ENCODE measurements at regions not wholly inside any gene's neighbourhood (a gene's known extent, or its start where the extent isn't known, plus 50 kb on each side); places are given as distances from the start of the nearest gene placed in this dataset.
A peak's percentile ranks its signal among the peaks of the same experiment; 100 is the strongest.
"Not testable (repeated sequence)": the region's sequence is repeated elsewhere in the genome, so short reads cannot be mapped to it uniquely, and the experiment has no call there.

- no peak for DNase-seq
These were observed 282.5 kb upstream of the RASGEF1B start for GRCh38 chr4:81754169-81754568.

GRCh38 chr4:81751531-81752289, 280.0 kb upstream of the RASGEF1B start:
- DNase-seq, result no peak

- DNase-seq, result no peak
These were observed 275.7 kb upstream of the RASGEF1B start for GRCh38 chr4:81747242-81747930.

GRCh38 chr4:81746773-81747172, 275.1 kb upstream of the RASGEF1B start:
- DNase-seq, result no peak

GRCh38 chr4:81746071-81746470, 274.4 kb upstream of the RASGEF1B start:
- DNase-seq, result no peak

GRCh38 chr4:81745050-81745449, 273.3 kb upstream of the RASGEF1B start:
- no peak for DNase-seq

GRCh38 chr4:81743731-81744435, 272.2 kb upstream of the RASGEF1B start:
- DNase-seq, result no peak

- no peak for DNase-seq
These were observed 268.8 kb upstream of the RASGEF1B start for GRCh38 chr4:81740487-81740886.

- no peak for DNase-seq
These were observed 267.2 kb upstream of the RASGEF1B start for GRCh38 chr4:81738891-81739290.

- DNase-seq, result no peak
These were observed 266.3 kb upstream of the RASGEF1B start for GRCh38 chr4:81737865-81738559.

GRCh38 chr4:81736324-81736723, 264.6 kb upstream of the RASGEF1B start:
- DNase-seq, result no peak

- DNase-seq, result no peak
These were observed 261.3 kb upstream of the RASGEF1B start for GRCh38 chr4:81732980-81733379.

GRCh38 chr4:81724925-81725329, 253.2 kb upstream of the RASGEF1B start:
- peak; percentile 67 for DNase-seq

GRCh38 chr4:81723927-81724587, 252.3 kb upstream of the RASGEF1B start:
- DNase-seq, result no peak

- no peak for DNase-seq
These were observed 251.5 kb upstream of the RASGEF1B start for GRCh38 chr4:81723019-81723884.

- DNase-seq, result no peak
These were observed 250.7 kb upstream of the RASGEF1B start for GRCh38 chr4:81722290-81722851.

GRCh38 chr4:81715757-81716156, 244.1 kb upstream of the RASGEF1B start:
- DNase-seq, result no peak

- not testable (repeated sequence) for DNase-seq
These were observed 243.7 kb upstream of the RASGEF1B start for GRCh38 chr4:81715357-81715756.

GRCh38 chr4:81714291-81714690, 242.6 kb upstream of the RASGEF1B start:
- no peak for DNase-seq

- DNase-seq, result no peak
These were observed 241.0 kb upstream of the RASGEF1B start for GRCh38 chr4:81712714-81713113.

GRCh38 chr4:81704461-81704860, 232.8 kb upstream of the RASGEF1B start:
- DNase-seq, result no peak

Data from activated naive CD4-positive, alpha-beta T cell treated with Interleukin-2 at 50 U/mL for 16 hours (primary cell).